HG03571 (cell line): ENCODE measurements at regions not wholly inside any gene's neighbourhood (a gene's known extent, or its start where the extent isn't known, plus 50 kb on each side); places are given as distances from the start of the nearest gene placed in this dataset.
"Not testable (repeated sequence)": the region's sequence is repeated elsewhere in the genome, so short reads cannot be mapped to it uniquely, and the experiment has no call there.

Experiments used
- ATAC-seq: cut with Tn5 transposase; IDR thresholded peaks from one replicate; pipeline ENCODE4 v1.9.1; 2021; ENCODE audit not compliant: unreplicated experiment

DNA sequence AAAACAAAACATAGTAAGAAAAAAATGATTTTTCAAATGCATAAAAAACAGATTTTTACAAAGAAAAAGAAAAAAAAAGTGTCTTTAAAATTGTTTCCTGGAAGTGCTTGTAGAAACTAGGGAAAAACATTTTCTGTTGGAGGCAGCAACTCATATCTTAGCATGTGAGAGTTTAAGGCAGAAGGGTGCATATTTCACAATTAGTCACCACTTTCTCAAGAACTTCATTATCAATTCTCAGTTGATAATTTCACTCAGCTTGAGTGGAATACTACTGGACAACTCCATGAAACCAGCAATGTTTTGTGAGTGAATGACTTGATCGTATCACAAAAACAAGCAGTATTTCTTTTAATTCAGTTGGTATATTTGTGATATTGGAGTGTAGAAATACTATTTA, 508.3 kb upstream of the DAB2 start:
- ATAC-seq, result no peak

DNA sequence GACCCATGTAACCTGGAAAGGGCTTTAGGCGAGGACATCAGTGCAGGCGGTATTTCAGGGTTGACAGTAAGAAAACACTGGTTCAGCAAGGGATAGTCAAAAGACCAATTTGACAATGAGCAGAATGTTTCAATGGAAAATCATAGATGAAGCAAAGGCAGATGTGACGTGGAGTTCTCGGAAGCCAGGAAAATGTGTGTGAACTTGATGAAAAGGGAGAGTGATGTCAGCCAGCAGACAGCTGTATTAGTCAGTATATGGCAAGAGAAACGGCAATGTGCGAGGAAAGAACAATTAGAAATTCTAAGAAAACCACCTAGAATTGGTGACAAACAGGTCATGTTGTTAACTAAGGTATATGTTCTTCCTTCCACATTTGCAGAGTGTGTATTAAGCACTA, 503.9 kb upstream of the DAB2 start:
- no peak for ATAC-seq

DNA sequence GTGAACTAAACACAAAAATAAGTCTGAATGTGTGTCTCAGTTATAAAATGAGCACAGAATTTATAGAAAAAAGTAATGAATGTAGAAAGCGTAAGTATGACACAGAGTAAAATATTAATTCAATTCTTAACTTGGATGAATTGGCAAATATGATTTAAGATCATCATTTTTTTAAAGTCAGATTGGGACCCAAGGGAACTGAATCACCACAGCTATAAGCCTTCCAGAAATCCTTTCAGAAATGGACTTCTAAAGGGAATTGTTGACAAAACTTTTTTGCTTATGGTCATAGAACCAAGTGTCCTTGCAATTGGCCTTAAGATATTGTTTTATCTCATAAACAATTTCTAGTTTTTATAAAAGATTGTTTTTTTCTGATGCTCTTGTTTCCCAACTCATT, 495.1 kb upstream of the DAB2 start:
- no peak for ATAC-seq

DNA sequence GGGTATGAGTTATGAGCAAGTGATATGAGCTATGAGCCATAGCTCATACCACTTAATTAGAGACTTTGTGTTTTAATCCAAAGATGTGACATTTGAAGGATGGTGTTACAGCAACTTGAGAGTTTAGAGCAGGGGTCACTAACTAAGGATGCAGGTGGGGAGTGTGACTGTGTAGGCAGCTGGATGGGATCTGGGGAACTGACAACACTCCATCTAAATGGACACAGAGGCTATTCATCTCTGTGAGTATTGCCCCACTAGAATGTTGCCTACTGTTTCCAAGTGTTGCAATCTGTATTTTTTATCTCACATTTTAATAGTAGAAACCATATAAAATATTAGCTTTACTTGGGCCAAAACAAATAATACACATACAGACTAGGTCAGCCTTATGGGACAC, 488.1 kb upstream of the DAB2 start:
- ATAC-seq, result no peak

DNA sequence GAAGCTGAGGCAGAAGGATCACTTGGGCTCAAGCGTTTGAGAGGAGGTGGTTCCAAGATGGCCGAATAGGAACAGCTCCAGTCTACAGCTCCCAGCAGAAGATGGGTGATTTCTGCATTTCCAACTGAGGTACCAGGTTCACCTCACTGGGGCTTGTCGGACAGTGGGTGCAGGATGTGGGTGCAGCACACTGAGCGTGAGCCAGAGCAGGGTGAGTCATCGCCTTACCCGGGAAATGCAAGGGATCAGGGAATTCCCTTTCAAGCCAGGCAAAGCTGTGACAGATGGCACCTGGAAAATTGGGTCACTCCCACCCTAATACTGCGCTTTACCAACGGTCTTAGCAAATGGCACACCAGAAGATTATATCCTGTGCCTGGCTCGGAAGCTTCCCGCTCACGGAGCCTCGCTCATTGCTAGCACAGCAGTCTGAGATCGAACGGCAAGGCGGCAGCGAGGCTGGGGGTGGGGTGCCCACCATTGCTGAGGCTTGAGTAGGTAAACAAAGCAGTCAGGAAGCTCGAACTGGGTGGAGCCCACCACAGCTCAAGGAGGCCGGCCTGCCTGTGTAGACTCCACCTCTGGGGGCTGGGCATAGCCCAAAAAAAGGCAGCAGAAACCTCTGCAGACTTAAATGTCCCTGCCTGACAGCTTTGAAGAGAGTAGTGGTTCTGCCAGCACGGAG, 482.6 kb upstream of the DAB2 start:
- not testable (repeated sequence) for ATAC-seq

DNA sequence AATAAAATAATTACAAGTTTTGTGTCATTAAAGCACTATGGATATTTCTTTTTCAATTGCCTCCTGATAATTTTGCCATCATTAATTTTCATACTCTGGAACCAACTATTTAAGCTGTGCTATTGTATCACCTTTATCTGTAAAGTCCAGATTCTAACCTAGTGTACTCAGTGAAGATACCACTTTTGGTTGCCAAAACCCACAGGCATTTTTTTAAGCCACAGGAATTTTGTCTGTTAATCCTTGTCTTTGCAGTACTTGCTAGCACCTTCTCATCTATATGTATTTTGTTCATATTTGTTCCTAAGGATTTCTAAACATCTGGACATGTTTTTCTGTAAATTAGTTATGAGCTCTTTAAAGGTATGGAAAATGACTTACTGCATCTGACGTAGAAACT, 481.4 kb upstream of the DAB2 start:
- no peak for ATAC-seq

DNA sequence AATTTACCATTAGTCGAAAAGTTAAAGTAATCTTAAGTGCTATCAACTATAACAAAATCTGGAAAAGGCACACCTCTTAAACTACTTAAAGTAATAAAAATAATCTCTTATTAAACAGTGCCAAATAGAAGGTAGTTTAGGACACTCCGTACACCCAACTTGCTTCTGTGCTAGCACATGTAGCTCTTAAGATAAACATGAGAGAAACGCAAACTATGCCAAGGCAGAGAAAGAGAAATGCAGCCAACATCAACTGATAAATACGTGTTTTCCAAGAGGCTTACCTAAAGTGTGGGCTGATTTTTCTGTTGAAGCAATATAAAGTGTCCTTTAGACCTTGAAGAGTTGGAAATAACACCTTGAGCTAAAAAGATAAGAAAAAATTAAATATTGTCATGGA, 480.6 kb upstream of the DAB2 start:
- no peak for ATAC-seq

DNA sequence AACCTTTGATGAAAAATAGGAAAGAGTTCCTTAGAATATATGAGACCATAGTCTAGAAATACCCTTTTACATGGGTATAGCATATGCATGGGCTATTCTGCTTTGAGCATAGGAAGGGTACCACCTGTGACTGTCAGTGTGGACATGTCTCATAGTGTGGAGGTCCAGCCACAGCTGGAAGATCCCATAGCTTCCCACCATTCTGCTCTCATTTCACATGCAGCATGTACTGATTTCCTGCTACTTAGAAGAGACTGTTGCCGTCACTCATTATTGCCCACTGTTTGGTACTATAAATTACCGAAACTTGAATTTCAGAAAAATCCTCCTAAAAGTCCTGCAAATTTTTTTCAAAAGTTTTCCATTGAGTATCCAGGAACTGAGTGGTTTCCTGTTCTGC, 477.8 kb upstream of the DAB2 start:
- no peak for ATAC-seq

DNA sequence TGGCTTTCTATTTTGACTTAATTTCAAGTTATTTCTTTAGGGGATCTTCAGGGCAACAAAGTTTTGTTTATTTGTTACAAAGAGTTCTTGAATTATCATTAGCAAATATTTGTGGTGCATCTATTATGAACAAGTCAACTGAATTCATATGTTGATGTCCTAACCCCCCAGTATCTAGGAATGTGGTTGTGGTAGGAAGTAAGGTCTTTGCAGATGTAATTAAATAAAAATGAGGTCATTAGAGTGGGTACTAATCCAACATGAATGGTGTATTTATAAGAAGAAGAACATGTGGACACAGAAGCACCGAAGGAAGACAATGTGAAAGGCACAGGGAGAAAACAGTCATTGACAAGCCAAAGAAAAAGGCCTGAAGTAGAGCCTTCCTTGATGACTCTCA, 474.0 kb upstream of the DAB2 start:
- ATAC-seq, result no peak

DNA sequence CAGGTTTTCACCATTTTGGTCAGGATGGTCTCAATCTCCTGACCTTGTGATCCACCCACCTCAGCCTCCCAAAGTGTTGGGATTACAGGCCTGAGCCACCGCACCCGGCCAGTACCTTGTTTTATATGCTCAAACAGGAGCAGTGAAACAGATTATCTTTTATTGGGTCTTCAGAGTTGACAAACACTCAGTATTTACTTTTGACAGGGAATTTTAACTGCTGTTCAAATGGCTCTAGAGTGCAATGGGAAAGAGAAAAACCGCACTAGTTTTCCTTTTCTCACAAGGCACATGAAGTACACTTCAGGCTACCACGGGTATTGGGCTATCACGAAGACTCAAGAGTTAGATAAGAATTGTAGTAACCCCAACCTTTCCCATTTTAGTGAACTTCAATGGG, 471.9 kb upstream of the DAB2 start:
- ATAC-seq, result no peak

DNA sequence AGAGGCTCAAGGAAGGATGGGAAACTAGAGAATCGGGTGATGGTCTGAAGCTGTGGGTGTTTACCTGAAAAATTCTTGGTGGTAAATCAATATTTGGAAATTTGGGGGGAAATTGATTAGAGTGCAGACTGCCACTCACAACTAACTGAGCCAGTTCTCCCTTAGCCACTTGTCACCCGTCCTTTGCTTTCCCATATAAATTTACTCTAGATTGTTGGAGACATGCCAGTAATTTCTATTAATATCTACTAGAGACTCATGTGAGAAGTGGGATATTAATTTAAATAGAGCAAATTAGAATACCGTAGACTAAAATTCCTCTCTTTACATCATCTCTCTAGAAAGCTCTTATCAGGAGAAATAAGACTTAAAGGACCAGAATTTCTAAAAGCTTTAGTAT, 471.3 kb upstream of the DAB2 start:
- ATAC-seq, result no peak

DNA sequence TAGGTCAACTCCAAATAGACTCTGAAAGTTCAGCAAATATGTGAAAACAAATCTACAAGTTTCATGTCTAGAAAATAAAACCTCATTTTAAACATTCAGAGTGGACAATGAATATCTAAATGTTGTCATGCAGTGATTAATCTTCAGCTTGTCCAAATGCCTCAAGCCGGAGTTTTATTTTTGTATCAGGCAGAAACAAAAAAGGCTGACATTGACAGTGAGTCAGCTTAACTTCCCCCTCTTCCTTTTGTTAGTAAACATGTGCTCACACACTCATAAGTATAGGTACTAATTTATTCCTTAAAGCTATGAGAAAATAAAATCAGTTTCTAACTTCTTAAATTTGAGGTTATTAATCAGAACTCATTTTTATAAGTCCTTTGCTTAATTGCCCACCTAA, 467.9 kb upstream of the DAB2 start:
- no peak for ATAC-seq

DNA sequence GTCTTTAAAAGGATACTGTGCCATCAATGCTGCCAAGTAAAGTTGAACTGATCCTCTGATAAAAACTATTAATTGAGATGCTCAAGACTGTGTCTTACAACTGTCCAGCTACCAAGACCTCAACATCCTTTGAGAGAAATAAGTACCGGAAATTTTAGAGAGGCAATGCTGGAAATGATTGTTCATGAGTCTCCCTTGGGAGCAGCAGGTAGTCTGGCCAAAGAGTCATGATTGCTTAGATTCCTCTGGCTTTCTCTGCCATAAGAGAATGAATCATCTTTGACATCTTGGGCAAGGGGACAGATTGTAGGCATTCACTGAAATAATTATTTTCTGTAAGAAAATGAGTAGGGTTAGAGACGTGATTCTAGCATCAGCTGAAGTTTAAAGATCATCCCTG, 466.6 kb upstream of the DAB2 start:
- ATAC-seq, result no peak

DNA sequence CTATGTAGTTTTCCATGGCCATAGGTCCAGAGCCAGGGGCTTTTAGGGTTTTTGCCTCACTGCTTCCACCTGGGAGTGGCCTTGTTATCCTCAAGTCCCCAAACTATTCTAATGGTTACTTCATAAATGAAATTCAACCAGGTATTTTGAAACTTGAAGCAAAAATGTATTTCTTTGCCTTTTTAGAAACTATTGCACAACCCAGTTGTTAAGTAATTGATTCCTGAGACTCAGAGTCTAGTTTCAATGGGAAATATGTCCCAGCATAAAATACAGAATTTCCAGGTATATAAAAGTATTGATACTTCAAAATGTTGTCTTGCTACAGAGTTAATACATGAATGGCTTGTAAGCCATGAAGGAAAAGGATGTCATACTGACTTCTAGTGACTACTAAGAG, 456.2 kb upstream of the DAB2 start:
- ATAC-seq, result no peak

DNA sequence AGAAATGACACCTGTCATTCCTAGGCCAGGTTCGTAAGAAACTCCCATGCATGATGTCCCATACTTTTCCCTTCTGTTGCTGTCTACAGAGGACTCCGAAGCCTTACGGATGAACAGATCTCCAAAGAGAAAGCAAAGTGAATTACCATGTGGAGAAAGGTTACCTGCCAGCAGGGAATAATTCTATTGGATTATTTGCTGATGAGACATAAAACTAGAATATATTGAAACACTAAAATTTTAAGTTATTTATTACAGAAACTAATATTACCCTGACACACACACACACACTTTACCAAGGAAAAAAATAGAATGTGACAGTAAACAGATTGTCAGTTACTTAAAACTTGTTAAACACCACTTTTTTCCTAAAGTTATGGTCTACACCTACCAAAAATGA, 452.7 kb upstream of the DAB2 start:
- no peak for ATAC-seq

DNA sequence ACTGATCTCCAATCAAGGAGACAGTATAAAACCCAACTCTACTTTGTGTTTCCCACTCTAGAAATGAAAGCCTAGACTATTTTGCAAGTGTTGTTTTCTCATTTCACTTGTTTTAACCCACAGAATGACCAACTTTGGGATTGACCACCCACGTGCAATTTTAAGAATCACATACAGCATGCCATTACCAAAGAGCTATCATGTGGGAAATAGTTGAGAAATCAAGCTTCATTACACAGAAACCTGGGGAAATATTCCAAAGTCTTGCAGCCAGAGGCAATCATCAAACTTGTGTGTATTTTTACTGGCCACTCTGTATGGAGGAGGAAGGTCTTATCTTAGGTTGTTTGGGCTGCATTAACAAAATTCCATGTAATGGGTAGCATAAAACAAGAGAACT, 451.4 kb upstream of the DAB2 start:
- ATAC-seq, result no peak

DNA sequence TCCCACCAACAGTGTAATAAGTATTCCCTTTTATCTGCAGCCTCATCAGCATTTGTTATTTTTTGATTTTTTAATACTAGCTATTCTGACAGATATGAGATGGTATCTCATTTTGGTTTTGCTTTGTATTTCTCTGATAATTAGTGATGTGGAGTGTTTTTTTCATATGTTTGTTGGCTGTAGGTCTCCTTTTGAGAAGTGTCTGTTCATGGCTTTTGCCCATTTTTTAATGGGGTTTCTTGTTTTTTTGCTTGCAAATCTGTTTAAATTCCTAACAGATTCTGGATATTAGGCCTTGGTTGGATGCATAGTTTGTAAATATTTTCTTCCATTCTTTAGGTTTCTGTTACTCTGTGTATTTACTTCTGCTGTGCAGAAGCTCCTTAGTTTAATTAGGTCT, 445.4 kb upstream of the DAB2 start:
- ATAC-seq, result no peak

DNA sequence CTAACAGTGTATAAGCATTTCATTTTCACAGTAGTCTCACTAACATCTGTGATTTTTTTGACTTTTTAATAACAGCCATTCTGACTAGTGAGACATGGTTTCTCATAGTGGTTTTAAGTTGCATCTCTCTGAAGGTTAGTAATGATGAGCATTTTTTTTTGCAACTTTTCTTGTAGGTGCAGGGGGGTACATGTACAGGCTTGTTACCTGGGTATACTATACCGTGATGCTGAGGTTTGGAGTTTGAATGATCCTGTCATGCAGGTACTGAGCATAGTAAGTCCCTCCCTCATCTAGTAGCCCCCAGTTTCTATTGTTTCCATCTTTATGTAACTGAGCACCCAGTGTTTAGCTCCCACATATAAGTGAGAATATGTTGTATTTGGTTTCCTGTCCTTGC, 444.6 kb upstream of the DAB2 start:
- ATAC-seq, result no peak

DNA sequence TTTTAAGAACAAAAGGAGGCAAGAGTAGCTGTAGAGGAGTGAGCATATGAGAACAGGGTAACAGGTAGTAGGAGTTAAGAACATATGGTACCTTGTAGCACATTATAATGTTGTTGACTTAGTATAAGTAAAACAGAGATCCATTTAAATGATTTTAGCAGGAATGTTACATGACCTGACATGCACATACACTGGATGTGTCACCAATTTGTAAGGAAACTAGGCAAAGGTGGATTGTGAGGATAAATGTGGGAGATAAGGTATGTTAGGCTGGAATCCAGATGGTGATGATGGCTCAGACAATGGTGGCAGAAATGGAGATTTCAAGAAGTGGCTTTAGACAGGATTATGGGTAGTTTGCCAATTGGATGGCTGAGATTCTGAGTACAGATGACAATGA, 443.1 kb upstream of the DAB2 start:
- no peak for ATAC-seq

DNA sequence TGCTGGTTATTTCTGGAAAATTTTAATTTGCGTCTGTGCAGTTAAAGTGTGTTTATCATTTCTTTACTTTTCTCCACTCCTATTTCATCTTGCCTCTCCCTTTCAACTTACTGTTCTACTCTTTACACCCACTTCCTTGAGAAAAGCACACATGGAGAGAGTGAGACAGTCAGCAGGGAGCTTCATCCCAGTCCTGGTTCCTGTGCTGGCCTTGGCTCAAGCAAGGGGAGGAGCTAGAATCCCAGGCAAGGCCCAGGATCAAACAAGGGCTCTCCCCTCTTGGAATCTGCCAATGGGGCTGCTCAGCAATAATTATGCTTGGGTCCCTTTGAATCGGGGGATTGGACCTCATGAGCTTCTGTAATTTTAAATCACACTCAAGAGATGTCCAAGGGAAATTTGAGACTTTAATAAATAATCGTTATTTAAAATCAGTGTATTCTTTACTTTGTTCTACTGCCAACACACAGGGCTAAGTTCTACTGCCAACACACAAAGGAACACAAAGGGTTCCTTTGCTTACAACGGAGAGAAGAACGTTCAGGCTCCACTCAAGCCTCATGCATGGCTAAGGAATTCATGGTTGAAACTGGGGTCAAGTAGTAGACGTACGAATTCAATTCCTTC, 439.3 kb upstream of the DAB2 start:
- ATAC-seq, result no peak

DNA sequence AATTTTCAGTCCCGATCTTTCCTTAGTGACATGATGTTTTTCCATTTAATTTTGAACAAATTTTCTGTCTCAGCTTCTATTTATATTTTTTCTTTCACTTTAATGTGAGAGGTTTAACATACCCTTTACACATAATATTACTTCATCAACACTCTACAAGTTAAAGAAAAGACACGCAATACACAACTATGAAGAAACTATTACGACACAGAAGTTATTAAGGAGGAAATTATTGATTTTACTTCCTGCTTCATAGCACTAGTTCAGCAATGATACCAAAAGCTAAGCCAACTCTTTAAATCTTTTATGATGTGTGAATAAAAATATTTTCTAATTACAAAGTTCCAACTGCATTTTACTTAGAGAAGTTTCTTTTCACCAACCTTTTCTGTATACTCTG, 432.3 kb upstream of the DAB2 start:
- no peak for ATAC-seq

DNA sequence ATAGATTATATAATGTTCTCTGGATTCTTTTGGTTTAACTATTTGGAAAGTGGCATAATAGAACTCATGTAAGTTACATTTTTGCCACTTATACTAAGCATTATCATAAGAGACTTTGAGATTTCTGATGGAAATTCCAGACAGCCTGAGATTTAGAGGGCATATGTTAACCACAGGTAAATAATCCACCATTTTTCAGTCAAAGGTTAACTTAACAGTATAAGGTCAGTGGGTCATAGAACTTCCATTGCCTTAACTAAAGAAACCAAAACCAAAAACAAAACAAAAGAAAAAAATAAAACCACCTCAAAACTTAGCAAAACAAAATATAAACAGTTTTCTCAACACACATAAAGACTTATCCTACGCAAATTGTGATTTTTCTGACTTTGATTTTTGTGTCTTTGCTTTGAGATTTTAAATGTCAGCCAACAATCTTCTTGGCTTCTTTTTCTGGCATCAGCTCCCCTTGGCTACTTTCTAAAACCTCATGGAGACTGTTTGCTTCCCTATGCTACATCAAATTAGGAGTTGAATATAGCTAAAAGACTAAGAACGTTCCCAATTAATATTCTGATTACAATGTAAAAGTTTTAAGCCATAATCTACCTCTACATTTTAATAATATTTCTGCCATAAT, 430.1 kb upstream of the DAB2 start:
- no peak for ATAC-seq

DNA sequence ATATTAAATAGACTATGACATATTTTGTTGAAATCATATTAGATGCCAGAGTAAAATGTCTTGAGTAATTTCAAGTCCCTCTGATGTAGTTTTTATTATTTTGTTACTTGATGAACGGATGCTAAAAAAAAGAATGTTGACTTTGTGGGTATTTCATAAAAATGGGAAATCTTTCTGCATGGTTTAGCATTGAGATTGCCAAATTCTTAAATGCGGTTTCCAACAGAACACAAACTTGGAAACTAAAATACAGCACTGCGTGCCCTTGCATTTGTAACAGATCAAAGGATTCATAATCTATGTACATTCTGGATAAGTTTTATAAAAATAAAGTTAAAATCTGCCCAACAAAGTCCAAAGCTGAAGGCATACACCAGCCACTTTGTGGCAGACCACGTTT, 425.5 kb upstream of the DAB2 start:
- no peak for ATAC-seq
